Fibroblast of lung (primary cell): ENCODE measurements at regions not wholly inside any gene's neighbourhood (a gene's known extent, or its start where the extent isn't known, plus 50 kb on each side); places are given as distances from the start of the nearest gene placed in this dataset.

Experiments
- DNase-seq, 2 donors: peaks; one replicate each; pipeline versions ENCODE4 v3.0.0 to v3.0.0-alpha.2; 2010; ENCODE audit warnings: low read depth in 2 of 2
- H2AFZ ChIP-seq: 2 replicates; pipeline ENCODE4 v1.5.1; 2012; ENCODE audit warnings: low read length, control low read depth, inconsistent platforms
- H3K27ac ChIP-seq: 2 replicates; pipeline ENCODE4 v1.5.1; 2011; ENCODE audit warnings: low read length, control low read depth; ENCODE audit not compliant: insufficient read depth
- H3K27me3 ChIP-seq: 2 replicates; pipeline ENCODE4 v1.5.1; 2011; ENCODE audit warnings: mild to moderate bottlenecking, low read length; ENCODE audit not compliant: control insufficient read depth, insufficient read depth
- H3K36me3 ChIP-seq: 2 replicates; pipeline ENCODE4 v1.5.1; 2011; ENCODE audit warnings: low read length; ENCODE audit not compliant: control insufficient read depth, insufficient read depth
- H3K4me1 ChIP-seq: 2 replicates; pipeline ENCODE4 v1.5.1; 2011; ENCODE audit warnings: low read length; ENCODE audit not compliant: control insufficient read depth, insufficient read depth; ENCODE audit errors: extremely low read depth
- H3K4me2 ChIP-seq: 2 replicates; pipeline ENCODE4 v1.5.1; 2011; ENCODE audit warnings: low read length, control low read depth; ENCODE audit not compliant: insufficient read depth; ENCODE audit errors: extremely low read depth
- H3K4me3 ChIP-seq, 4 experiments: fragments of 200-600 bp in 1 of 4; sonication (generic) in 1 of 4; replicated peaks in 1 of 4; 2 replicates each; pipeline ENCODE4 v1.5.1; 2011 to 2016; ENCODE audit warnings: low read length in 4 of 4, low read depth in 3 of 4, mild to moderate bottlenecking in 3 of 4, control low read depth in 2 of 4, inconsistent platforms in 1 of 4, mixed read lengths in 1 of 4; ENCODE audit not compliant: insufficient read depth in 1 of 4; ENCODE audit errors: control extremely low read depth in 1 of 4
- H3K79me2 ChIP-seq: 2 replicates; pipeline ENCODE4 v1.5.1; 2012; ENCODE audit warnings: mild to moderate bottlenecking, low read length, inconsistent platforms; ENCODE audit not compliant: control insufficient read depth, insufficient read depth
- H3K9ac ChIP-seq: 2 replicates; pipeline ENCODE4 v1.5.1; 2011; ENCODE audit warnings: mild to moderate bottlenecking, low read length, control low read depth; ENCODE audit not compliant: insufficient read depth
- H3K9me3 ChIP-seq: 2 replicates; pipeline ENCODE4 v1.5.1; 2012; ENCODE audit warnings: low read depth, low read length; ENCODE audit not compliant: control insufficient read depth, insufficient read depth
- H4K20me1 ChIP-seq: 2 replicates; pipeline ENCODE4 v1.5.1; 2011; ENCODE audit warnings: low read length; ENCODE audit not compliant: control insufficient read depth, insufficient read depth; ENCODE audit errors: extremely low read depth
- CTCF ChIP-seq, 2 donors: IDR thresholded peaks in 1 of 2; conservative IDR thresholded peaks in 1 of 2; 1 replicate in 1 of 2; 2 replicates in 1 of 2; pipeline ENCODE4 v1.5.1; 2011 to 2012; ENCODE audit warnings: low read length in 2 of 2, control low read depth in 1 of 2, inconsistent platforms in 1 of 2, low read depth in 1 of 2, mild to moderate bottlenecking in 1 of 2
- EZH2 ChIP-seq: IDR thresholded peaks from 2 replicates; pipeline ENCODE4 v1.5.1; 2012; ENCODE audit warnings: low read length, control low read depth, mild to moderate bottlenecking; ENCODE audit errors: missing control alignments

DNA sequence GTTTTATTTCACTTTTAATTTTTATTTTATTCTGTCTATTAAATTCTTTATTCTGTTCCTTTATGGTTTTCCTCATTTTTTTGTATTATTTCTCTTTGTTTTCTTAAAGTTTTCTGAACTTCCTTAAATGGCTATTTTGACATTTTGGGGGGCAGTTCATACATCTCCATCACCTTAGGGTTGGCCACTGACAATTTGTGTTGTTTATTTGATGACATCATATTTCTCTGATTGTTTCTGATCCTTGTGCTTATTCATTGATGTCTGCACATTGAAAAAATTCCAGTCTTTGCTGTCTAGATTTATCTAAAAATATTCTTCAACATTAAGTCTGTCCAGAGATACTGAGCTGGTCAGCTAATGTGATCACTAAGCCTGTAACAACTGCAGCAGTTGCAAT, 379.5 kb upstream of the EYS start:
- no peaks in the 10 kb centered on the region for H3K79me2 ChIP-seq
- DNase-seq, result no peak
- TF ChIP-seq CTCF (conservative IDR thresholded peaks at IDR 0.05 in 1 of 2, IDR thresholded peaks at IDR 0.05 in 1 of 2; ENCODE audit: low read depth in 1 of 2, low read length in 2 of 2) (no peak), EZH2 (no peak)
- H3K27ac ChIP-seq, result no peak overlapping the region
- no peak overlapping the region for H3K9ac ChIP-seq
- H3K4me3 ChIP-seq, result no peak overlapping the region
- no peaks in the 10 kb centered on the region for H3K9me3 ChIP-seq
- no peaks in the 10 kb centered on the region for H3K27me3 ChIP-seq
- no peak overlapping the region for H3K4me2 ChIP-seq
- H3K36me3 ChIP-seq, result no peaks in the 10 kb centered on the region
- no peaks in the 10 kb centered on the region for H4K20me1 ChIP-seq
- no peak overlapping the region for H2AFZ ChIP-seq
- no peaks in the 10 kb centered on the region for H3K4me1 ChIP-seq

DNA sequence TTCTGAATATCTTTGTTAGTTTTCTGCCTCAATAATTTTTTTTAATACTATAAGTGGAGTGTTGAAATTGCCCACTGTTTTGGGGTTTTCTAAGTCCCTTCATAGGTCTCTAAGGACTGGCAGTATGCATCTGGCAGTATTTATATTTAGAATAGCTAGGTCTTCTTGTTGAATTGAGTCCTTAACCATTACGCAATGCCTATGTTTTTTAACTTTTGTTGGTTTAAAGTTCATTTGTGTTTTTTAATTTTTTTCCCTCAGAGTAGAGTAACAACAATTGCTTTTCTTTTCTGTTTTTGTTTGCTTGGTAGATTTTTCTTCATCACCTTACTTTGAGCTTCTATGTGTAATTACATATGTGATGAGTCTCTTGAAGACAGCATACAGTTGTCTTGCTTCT, 375.9 kb upstream of the EYS start:
- no peak for DNase-seq
- Histone ChIP-seq H3K4me1 (no peaks in the 10 kb centered on the region), H3K9me3 (no peaks in the 10 kb centered on the region), H3K27ac (no peak overlapping the region), H3K27me3 (no peaks in the 10 kb centered on the region), H4K20me1 (no peaks in the 10 kb centered on the region), H3K9ac (no peak overlapping the region), H3K4me2 (no peak overlapping the region), H2AFZ (no peak overlapping the region), H3K36me3 (no peaks in the 10 kb centered on the region), H3K4me3 (no peak overlapping the region), H3K79me2 (no peaks in the 10 kb centered on the region)
- TF ChIP-seq CTCF (conservative IDR thresholded peaks at IDR 0.05 in 1 of 2, IDR thresholded peaks at IDR 0.05 in 1 of 2; ENCODE audit: low read depth in 1 of 2, low read length in 2 of 2) (no peak), EZH2 (no peak)

DNA sequence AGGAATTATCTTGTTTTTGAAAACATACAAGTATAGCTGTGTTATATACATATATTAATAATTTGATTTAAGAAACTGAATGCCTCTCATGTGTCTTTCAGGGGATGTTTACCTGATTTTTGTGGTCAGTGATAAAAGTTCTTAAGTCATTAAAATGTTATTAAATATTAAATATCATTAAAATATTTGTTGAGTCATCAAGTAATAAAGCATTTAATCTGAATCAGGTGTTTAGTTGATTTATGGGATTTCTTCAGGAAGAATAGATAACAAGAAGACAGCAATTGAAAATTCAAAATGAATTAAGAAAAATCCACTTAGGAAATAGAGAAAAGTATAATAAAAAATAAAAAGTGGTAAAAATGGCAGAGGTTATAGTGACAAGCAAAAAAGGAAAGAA, 361.9 kb upstream of the EYS start:
- H3K36me3 ChIP-seq, result no peaks in the 10 kb centered on the region
- H3K27ac ChIP-seq, result no peak overlapping the region
- no peaks in the 10 kb centered on the region for H4K20me1 ChIP-seq
- H3K9me3 ChIP-seq, result no peaks in the 10 kb centered on the region
- H3K4me3 ChIP-seq, result no peak overlapping the region
- H3K9ac ChIP-seq, result no peak overlapping the region
- no peak overlapping the region for H3K4me2 ChIP-seq
- DNase-seq, result no peak
- TF ChIP-seq EZH2 (no peak), CTCF (conservative IDR thresholded peaks at IDR 0.05 in 1 of 2, IDR thresholded peaks at IDR 0.05 in 1 of 2; ENCODE audit: low read depth in 1 of 2, low read length in 2 of 2) (no peak)
- no peaks in the 10 kb centered on the region for H3K27me3 ChIP-seq
- H2AFZ ChIP-seq, result no peak overlapping the region
- H3K4me1 ChIP-seq, result no peaks in the 10 kb centered on the region
- H3K79me2 ChIP-seq, result no peaks in the 10 kb centered on the region
